B cell (primary cell): ENCODE measurements at regions not wholly inside any gene's neighbourhood (a gene's known extent, or its start where the extent isn't known, plus 50 kb on each side); places are given as distances from the start of the nearest gene placed in this dataset.

Source experiments
- ATAC-seq: fragments of 200-7000 bp; cut with Tn5 transposase; one replicate; pipeline ENCODE4 v1.10.0; 2021; ENCODE audit warnings: low read depth, mild to moderate bottlenecking, moderate number of reproducible peaks, moderate library complexity
- CTCF ChIA-PET: fragments of 350-600 bp; sonication (Branson Sonifier 250); formaldehyde crosslinking; loops from one replicate; lab custom pipeline; 2021; ENCODE audit warnings: antibody characterized with exemption, inconsistent platforms; lab: Charles Lee
- POLR2A ChIA-PET: fragments of 350-600 bp; sonication (Branson Sonifier 250); formaldehyde crosslinking; loops from one replicate; lab custom pipeline; 2021; ENCODE audit warnings: antibody characterized with exemption; lab: Charles Lee
- DNase-seq: peaks from one replicate; pipeline ENCODE4 v3.0.0; 2013
- H2AFZ ChIP-seq: 2 replicates; pipeline ENCODE4 v1.6.1; 2012; ENCODE audit warnings: mild to moderate bottlenecking, low read depth, low read length; ENCODE audit not compliant: insufficient read depth, poor library complexity, severe bottlenecking
- H3K27ac ChIP-seq, 2 donors: 1 replicate in 1 of 2; 2 replicates in 1 of 2; pipeline ENCODE4 v1.5.1; 2012 to 2013; ENCODE audit warnings: low read length in 2 of 2, mild to moderate bottlenecking in 2 of 2, moderate library complexity in 1 of 2
- H3K27me3 ChIP-seq, 4 experiments: fragments of 200-600 bp in 1 of 4; sonication (generic) in 1 of 4; replicated peaks in 1 of 4; 1 replicate in 2 of 4; 2 replicates in 2 of 4; pipeline versions ENCODE4 v1.6.1 to v1.7.0; 2013 to 2016; ENCODE audit warnings: low read length in 3 of 4, mild to moderate bottlenecking in 2 of 4, mixed read lengths in 1 of 4, moderate library complexity in 1 of 4; ENCODE audit not compliant: insufficient read depth in 4 of 4, control insufficient read depth in 3 of 4; ENCODE audit errors: control extremely low read depth in 1 of 4
- H3K36me3 ChIP-seq, 2 experiments: replicated peaks in 1 of 2; 1 replicate in 1 of 2; 2 replicates in 1 of 2; pipeline versions ENCODE4 v1.6.1 to v1.7.1; 2013; ENCODE audit warnings: low read length in 1 of 2; ENCODE audit not compliant: insufficient read depth in 2 of 2, control insufficient read depth in 1 of 2; ENCODE audit errors: control extremely low read depth in 1 of 2, extremely low read depth in 1 of 2
- H3K4me1 ChIP-seq, 2 donors: fragments of 200-600 bp in 1 of 2; sonication (generic) in 1 of 2; 1 replicate in 1 of 2; 2 replicates in 1 of 2; pipeline versions ENCODE4 v1.5.1 to v1.6.1; 2013 to 2017; ENCODE audit warnings: low read length in 2 of 2; ENCODE audit not compliant: control insufficient read depth in 2 of 2, insufficient read depth in 2 of 2
- H3K4me2 ChIP-seq: replicated peaks from 2 replicates; pipeline ENCODE3; 2012; ENCODE audit warnings: mild to moderate bottlenecking, low read depth, low read length; ENCODE audit not compliant: poor library complexity, severe bottlenecking
- H3K4me3 ChIP-seq, 5 experiments: fragments of 200-600 bp in 1 of 5; sonication (generic) in 1 of 5; 1 replicate in 3 of 5; 2 replicates in 2 of 5; pipeline versions ENCODE4 v1.5.1 to v1.7.0; 2011 to 2016; ENCODE audit warnings: low read length in 4 of 5, mild to moderate bottlenecking in 4 of 5, low read depth in 2 of 5, control low read depth in 1 of 5, moderate library complexity in 1 of 5; ENCODE audit not compliant: insufficient read depth in 1 of 5; ENCODE audit errors: control extremely low read depth in 1 of 5, extremely low read depth in 1 of 5
- H3K79me2 ChIP-seq: fragments of 200-600 bp; sonication (generic); one replicate; pipeline ENCODE4 v1.6.0; 2016; ENCODE audit warnings: low read length; ENCODE audit not compliant: control insufficient read depth, insufficient read depth
- H3K9ac ChIP-seq: fragments of 200-600 bp; sonication (generic); 2 replicates; pipeline ENCODE4 v1.6.1; 2017; ENCODE audit warnings: mild to moderate bottlenecking, low read length, moderate library complexity
- H3K9me3 ChIP-seq, 3 donors: one replicate each; pipeline versions ENCODE4 v1.6.1 to v1.7.1; 2013; ENCODE audit warnings: low read length in 2 of 3; ENCODE audit not compliant: control insufficient read depth in 2 of 3, insufficient read depth in 1 of 3; ENCODE audit errors: control extremely low read depth in 1 of 3
- H4K20me1 ChIP-seq: 2 replicates; pipeline ENCODE4 v1.6.0; 2012; ENCODE audit warnings: mild to moderate bottlenecking, low read length; ENCODE audit not compliant: insufficient read depth, control insufficient read depth, poor library complexity, severe bottlenecking
- H3K27ac Mint-ChIP-seq: one replicate; pipeline ENCODE4 v1.8.0; 2021; ENCODE audit warnings: mixed read lengths
- H3K27me3 Mint-ChIP-seq: one replicate; pipeline ENCODE4 v1.8.0; 2021; ENCODE audit warnings: mixed read lengths
- H3K4me1 Mint-ChIP-seq: one replicate; pipeline ENCODE4 v1.8.0; 2021; ENCODE audit warnings: mixed read lengths
- H3K4me3 Mint-ChIP-seq: one replicate; pipeline ENCODE4 v1.8.0; 2021; ENCODE audit warnings: mixed read lengths
- H3K9me3 Mint-ChIP-seq: one replicate; pipeline ENCODE4 v1.8.0; 2022; ENCODE audit warnings: mixed read lengths; ENCODE audit not compliant: insufficient read depth
- EZH2 ChIP-seq: IDR thresholded peaks from 2 replicates; pipeline ENCODE4 v1.6.1; 2012; ENCODE audit warnings: borderline replicate concordance, low read depth, mild to moderate bottlenecking, moderate library complexity, low read length; ENCODE audit not compliant: insufficient read depth, poor library complexity, severe bottlenecking
- WGBS: methylation state at CpG from one replicate; pipeline ENCODE4 v1.1.5; 2013; ENCODE audit warnings: missing lambda C conversion rate; ENCODE audit not compliant: insufficient coverage; 5-methylcytosine and 5-hydroxymethylcytosine counted together
- intact Hi-C: fragments of 100-400 bp; cut with micrococcal nuclease; formaldehyde crosslinking; loops from one replicate; pipeline ENCODE4 v1.10.0; 2022
- TF ChIP-seq, protein P1 (sequence below): fragments of 200-600 bp; IDR thresholded peaks from one replicate; pipeline ENCODE4 v1.8.0; 2022; ENCODE audit warnings: antibody characterized with exemption, mild to moderate bottlenecking

DNA sequence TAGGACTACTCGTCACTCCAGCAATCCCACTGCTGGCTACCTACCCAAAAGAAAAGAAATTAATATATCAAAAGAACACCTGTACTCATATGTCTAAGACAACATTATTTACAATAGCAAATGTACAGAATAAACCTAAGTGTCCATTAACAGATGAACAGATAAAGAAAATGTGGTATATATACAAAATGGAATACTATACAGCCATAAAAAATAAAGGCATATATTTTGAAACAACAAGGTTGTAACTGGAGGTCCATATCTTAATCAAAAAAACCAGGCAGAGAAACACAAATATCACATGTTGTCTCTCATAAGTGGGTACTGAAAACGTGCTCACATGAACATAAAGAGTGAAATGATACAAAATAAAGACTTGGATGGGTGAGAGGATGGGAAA lies 1073.3 kb upstream of the PHF14 start:
- Histone ChIP-seq H3K27ac (no peak overlapping the region), H3K27me3 (no peaks in the 10 kb centered on the region)

DNA sequence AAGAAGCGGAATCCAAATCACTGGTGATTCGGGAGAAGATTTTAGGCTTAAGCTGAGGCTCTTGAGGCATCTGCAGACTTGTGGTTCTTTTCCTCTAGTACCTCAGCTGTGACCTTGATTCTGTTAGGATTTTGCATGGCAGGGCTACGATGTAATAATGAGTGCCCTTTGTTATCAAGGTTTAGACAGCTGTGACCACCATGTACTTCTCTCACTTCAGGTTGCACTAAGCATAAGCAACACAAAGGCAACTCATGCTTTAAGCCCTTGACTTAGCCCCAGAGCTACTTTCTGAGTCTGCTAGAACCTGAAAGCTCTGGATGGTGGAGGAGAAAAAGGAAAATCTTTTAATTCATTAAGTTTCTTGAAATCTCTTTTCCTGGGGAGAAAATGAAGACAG lies 1052.3 kb upstream of the PHF14 start:
- Histone ChIP-seq H3K79me2 (no peaks in the 10 kb centered on the region), H3K9me3 (no peaks in the 10 kb centered on the region), H3K4me2 (no peak overlapping the region), H3K27ac (no peak overlapping the region), H3K36me3 (no peaks in the 10 kb centered on the region), H3K9ac (no peak overlapping the region), H3K4me3 (no peak overlapping the region), H3K27me3 (no peaks in the 10 kb centered on the region), H3K4me1 (no peaks in the 10 kb centered on the region), H4K20me1 (no peaks in the 10 kb centered on the region), H2AFZ (no peak overlapping the region)
- WGBS: 88% methylated on average over 2 of the region's 3 CpGs
- DNase-seq: no peak
- H3K27ac Mint-ChIP-seq: no peak overlapping the region
- ChIA-PET CTCF (no interaction called here), POLR2A (no interaction called here)
- TF ChIP-seq, protein P1, sequence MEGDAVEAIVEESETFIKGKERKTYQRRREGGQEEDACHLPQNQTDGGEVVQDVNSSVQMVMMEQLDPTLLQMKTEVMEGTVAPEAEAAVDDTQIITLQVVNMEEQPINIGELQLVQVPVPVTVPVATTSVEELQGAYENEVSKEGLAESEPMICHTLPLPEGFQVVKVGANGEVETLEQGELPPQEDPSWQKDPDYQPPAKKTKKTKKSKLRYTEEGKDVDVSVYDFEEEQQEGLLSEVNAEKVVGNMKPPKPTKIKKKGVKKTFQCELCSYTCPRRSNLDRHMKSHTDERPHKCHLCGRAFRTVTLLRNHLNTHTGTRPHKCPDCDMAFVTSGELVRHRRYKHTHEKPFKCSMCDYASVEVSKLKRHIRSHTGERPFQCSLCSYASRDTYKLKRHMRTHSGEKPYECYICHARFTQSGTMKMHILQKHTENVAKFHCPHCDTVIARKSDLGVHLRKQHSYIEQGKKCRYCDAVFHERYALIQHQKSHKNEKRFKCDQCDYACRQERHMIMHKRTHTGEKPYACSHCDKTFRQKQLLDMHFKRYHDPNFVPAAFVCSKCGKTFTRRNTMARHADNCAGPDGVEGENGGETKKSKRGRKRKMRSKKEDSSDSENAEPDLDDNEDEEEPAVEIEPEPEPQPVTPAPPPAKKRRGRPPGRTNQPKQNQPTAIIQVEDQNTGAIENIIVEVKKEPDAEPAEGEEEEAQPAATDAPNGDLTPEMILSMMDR: no peak
- no peak for TF ChIP-seq EZH2
- intact Hi-C loops: no loop called here
- no peak for ATAC-seq
- H3K9me3 Mint-ChIP-seq: peaks cover 3% of the 10 kb centered on the region
- H3K4me1 Mint-ChIP-seq: no peaks in the 10 kb centered on the region
- no peaks in the 10 kb centered on the region for H3K27me3 Mint-ChIP-seq
- H3K4me3 Mint-ChIP-seq: no peak overlapping the region

More for the DNA sequence above, 1073.3 kb upstream of the PHF14 start:
- Histone ChIP-seq H3K4me3 (no peak overlapping the region), H2AFZ (no peak overlapping the region), H3K9ac (no peak overlapping the region), H3K4me1 (no peaks in the 10 kb centered on the region), H3K79me2 (no peaks in the 10 kb centered on the region), H3K4me2 (no peak overlapping the region), H4K20me1 (no peaks in the 10 kb centered on the region), H3K36me3 (no peaks in the 10 kb centered on the region), H3K9me3 (peaks cover 0 to 6% (median 1%) of the 10 kb centered on the region in 3 donors)
- POLR2A ChIA-PET: no interaction called here
- no peak overlapping the region for H3K4me3 Mint-ChIP-seq
- DNase-seq (no peak), ATAC-seq (no peak)
- intact Hi-C loops: no loop called here
- H3K9me3 Mint-ChIP-seq: peaks cover 5% of the 10 kb centered on the region
- CTCF ChIA-PET: no interaction called here
- no CpG with 5 or more reads among the region's 2 CpGs for WGBS
- H3K4me1 Mint-ChIP-seq: no peaks in the 10 kb centered on the region
- no peak overlapping the region for H3K27ac Mint-ChIP-seq
- no peaks in the 10 kb centered on the region for H3K27me3 Mint-ChIP-seq
- TF ChIP-seq EZH2: no peak
- TF ChIP-seq, protein P1: no peak
